Suprapubic skin (tissue), 3 donors: ENCODE measurements at regions not wholly inside any gene's neighbourhood (a gene's known extent, or its start where the extent isn't known, plus 50 kb on each side); places are given as distances from the start of the nearest gene placed in this dataset.

Experiments
- CTCF ChIP-seq, 2 donors: fragments of 200-600 bp in 1 of 2; fragments of 450-650 bp in 1 of 2; sonication (generic) in 1 of 2; IDR thresholded peaks; one replicate each; pipeline ENCODE4 v1.5.1; 2016 to 2019; ENCODE audit warnings: antibody characterized with exemption in 2 of 2, mild to moderate bottlenecking in 1 of 2, moderate library complexity in 1 of 2
- EP300 ChIP-seq: sonication (generic); formaldehyde crosslinking; IDR thresholded peaks from one replicate; pipeline ENCODE4 v1.6.1; 2017; ENCODE audit warnings: antibody characterized with exemption
- POLR2A ChIP-seq, 2 donors: fragments of 450-650 bp; IDR thresholded peaks; one replicate each; pipeline ENCODE4 v1.6.1; 2017; ENCODE audit warnings: antibody characterized with exemption in 2 of 2, mild to moderate bottlenecking in 2 of 2, moderate library complexity in 2 of 2

- TF ChIP-seq CTCF (IDR thresholded peaks at IDR 0.05) (no peak), EP300 (no peak), POLR2A (IDR thresholded peaks at IDR 0.05) (no peak)
These were observed 225.9 kb upstream of the C2CD4B start for GRCh38 chr15:62390791-62391640.
